NCI-H748 (cell line): ENCODE measurements at regions not wholly inside any gene's neighbourhood (a gene's known extent, or its start where the extent isn't known, plus 50 kb on each side); places are given as distances from the start of the nearest gene placed in this dataset.

Source experiments
- DNase-seq: peaks from one replicate; lab custom pipeline; 2025; ENCODE audit not compliant: unreplicated experiment; lab: John Stamatoyannopoulos, UW

DNA sequence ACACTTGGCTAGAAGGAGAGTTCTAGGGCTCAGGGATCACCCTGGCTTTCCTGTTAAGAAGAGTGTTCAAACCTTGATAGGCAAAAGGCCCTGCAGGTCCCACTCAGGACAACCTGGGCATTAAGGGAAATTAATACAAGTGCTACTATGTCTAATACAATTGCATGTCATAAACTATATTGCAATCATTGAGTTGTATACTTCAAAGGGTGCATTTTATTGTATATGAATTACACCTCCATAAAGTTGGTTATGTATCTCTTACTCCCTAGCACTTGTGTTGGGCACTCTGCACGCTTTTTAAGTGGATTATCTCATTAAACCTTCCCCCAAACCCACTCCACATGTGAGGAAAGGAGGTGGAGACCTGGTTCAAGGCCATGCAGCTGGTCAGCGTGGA, 172.1 kb upstream of the GLI2 start:
- no peak for DNase-seq

DNA sequence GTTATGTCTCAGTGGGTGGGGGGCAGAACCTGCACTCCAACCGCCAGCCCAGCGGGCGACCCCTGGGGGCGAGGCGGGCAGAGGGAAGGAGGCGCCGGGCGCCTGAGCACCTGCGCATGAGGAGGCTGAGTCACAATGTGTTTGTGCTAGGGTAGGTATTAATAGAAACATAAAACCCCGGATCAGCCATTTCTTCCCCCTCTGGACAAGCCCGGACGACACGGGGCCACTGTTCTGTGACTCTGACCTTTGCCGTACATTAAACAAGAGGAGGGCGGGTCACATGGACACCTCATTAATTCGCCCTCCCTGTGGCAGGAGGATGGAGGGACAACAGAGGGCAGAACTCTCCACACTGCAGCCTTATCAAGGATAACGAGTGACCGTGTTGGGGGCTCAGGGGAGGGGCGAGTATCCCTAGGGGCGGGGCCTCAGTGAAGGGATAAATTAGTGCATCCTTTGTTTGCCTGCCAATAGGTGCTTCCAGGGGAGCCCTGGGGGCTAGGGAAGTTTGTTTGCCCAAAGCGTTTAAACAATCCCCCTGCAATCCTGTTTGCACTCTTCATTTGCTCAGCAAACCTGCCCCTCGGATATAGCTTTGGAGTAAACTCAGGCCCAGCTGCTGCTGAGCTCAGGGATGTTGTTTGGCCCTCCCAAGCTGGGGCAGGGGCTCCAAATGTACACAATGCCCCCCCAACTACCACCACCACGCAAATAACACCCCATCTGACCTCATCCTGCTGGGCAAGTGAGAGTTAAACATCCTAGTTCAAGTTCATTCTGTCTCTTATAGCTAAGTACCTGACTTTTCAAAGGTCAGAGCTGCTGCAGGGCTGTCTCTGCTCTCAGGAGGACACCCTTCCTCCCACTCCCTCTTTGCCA, 171.2 kb upstream of the GLI2 start:
- DNase-seq, result peak; percentile 95

DNA sequence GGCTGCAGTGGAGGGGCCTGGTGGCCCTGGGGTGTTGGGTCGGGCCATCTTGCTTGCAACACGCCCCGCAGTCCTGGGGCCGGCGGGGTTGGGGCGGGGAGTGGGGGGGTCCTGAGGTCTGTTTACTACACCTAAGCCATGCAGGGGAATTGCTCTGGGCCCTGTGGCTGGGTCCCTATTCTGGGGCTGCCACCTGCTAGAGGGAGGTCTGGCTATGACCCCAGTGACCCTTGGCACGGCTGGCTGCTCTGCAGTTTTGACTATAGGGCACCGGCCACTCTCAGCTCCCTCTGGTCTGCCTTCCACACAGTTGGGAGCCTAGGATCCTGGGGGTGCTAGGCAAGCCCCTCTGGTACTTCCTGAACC, 170.6 kb upstream of the GLI2 start:
- DNase-seq, result no peak

DNA sequence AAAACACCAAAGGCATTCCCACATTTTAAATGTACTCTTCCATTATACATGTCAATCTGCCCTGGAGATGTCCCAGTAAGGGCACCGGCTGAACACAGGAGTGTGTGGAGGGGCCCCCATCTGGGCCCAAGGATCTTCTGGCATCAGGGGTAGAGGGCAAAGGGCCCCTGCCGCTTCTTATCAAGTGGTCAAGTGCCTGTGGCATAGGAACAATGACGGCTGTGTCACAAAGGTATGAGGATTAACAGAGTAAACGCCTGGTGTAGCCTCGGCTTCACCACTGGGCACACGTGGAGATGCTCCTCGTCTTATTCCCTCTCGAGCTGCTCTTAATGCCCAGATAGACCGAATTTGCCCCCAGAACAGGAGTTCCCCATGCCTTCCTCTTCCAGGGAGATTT, 169.7 kb upstream of the GLI2 start:
- DNase-seq, result no peak

DNA sequence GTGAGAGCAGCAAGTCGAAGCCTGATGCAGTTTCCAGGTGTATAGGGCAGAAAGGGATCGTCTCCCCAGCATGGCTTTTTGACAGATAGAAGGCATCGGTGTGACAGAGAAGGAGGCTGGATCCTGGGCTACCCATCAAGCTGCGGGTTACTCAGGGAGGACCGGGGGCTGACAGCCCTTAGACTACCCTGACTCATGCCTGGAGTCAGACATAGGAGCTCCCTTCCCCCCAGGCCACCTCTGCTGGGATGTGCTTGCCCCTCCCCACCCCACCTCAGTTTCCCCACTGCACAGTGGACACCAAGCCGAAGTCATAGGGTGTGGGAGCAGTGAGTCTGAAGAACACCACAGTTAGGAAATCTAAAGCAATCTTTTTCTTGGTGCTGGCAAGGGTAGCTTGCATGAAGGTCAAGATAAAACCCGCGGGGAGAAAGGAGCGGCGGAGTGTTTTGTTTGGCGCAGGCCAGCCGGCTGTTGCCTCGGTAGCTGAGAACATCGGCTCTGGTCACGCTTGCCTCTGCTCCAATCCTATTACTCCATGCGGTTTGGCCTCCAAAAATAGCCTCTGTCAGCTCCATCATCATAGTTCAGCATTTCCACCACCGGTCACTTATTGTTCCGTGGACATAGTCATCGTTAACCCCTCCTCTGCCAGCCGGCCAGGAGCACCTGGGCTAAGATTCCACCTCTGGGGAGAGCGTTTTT, 169.2 kb upstream of the GLI2 start:
- DNase-seq, result no peak

DNA sequence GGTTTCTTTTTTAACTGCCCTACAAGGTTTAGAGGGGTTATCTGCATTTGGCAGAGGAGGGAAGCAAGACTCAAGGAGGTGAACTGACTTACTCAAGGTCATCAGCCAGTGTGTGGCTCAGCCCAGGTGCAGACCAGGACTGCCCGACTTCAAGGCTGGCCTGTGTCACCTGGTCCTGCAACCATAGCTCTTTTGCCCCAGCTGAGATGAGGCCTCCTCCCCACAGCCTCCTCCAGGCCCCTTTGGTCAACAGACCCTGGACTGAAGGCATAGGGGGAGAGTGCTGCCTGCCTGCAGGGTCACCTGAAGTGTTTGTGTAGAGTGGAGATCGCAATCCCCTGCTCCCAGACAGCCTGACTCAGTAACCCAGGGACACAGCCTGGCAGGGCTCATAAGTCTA, 168.5 kb upstream of the GLI2 start:
- no peak for DNase-seq

DNA sequence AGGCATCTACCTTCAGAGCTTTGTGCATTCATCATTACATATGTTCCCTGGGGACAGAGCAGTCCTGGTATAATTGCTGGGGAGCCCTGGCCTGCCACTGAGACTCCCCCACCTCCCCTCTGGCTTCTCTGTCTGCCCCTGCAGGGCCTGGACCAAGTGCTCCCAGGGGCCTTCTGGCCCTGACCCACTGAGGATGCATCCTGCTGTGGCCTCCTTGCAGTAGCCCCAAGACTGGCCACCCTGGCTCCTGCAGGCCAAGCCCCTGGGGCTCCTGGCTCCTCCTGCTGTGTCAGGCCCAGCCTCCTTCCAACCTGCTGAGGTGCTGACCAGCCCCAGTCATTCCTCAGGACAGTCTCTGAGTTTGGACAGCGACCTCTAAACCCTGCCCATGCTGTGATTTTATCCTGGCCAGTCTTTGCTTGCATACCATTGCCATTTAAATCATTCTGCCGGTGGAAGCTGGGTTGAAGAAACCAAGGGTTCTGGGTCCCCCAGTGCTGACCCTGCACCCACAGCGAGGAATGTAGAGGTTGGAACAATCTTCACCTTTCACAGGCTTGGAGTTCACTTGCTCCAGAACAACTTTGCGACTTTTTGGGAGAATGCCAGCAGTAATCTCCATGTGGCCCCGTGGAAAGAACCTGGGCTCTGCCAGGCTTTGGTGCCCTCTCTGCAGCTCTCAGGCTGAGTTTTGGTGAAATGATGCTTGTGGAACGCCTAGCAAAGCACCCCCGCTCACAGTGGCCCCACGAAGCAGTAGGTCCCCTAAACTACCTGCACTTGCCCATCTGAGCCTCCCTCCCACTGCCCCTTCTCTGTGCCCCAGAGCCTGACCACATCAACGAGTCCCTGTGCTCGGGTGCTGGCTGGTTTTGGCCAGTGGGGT, 167.3 kb upstream of the GLI2 start:
- no peak for DNase-seq

DNA sequence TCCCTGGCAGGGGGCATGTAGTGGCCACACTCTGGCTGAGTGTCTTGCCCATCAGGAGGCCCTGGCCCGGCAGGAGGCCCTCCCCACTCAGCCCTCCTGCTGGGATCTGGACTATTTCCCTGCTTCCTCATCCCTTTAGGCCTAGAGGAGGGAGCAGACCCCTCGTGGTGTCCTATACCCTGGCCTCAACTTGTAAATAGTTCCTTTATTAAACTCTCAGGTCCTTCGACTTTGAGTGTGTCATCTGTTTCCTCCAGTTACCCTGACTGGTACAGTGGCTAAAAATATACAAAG, 166.7 kb upstream of the GLI2 start:
- no peak for DNase-seq

DNA sequence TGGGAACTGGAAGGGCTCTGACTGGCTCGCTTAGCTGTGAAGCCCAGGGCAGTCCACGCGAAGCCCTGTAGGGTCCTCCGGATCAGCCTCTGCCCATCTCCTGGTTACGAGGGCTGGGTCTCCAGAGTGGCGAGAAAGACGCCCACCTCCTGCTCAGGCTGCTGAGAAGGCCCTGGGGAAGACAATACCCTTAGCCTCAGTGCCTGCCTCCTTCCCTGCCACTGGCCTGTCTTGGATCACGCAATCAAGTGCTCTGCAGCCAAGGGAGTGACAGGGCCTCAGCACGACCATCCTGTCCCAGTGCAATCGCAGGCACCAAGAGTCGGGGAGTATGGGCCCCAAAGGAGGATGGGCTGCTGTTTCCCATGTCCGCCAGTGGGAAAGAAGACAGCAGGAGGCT, 165.7 kb upstream of the GLI2 start:
- DNase-seq, result no peak

DNA sequence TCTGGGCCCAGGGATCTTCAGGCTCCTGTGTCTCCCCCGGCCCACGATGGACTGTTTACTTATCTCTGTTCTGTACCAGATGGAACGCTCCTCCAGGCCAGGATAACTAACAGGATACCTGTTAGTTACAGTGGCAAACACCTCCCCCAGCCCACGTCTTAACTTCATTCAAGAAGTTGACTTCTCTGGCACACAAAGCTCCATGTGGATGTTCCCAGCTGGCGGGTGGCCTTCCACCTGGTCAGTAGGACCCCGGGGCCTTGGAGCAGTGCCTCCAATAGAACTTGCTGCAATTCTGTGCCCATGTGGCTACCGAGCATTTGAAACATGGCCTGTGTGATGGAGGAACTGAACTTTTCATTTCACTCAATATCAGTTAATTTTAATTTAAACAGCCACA, 165.1 kb upstream of the GLI2 start:
- DNase-seq, result no peak

DNA sequence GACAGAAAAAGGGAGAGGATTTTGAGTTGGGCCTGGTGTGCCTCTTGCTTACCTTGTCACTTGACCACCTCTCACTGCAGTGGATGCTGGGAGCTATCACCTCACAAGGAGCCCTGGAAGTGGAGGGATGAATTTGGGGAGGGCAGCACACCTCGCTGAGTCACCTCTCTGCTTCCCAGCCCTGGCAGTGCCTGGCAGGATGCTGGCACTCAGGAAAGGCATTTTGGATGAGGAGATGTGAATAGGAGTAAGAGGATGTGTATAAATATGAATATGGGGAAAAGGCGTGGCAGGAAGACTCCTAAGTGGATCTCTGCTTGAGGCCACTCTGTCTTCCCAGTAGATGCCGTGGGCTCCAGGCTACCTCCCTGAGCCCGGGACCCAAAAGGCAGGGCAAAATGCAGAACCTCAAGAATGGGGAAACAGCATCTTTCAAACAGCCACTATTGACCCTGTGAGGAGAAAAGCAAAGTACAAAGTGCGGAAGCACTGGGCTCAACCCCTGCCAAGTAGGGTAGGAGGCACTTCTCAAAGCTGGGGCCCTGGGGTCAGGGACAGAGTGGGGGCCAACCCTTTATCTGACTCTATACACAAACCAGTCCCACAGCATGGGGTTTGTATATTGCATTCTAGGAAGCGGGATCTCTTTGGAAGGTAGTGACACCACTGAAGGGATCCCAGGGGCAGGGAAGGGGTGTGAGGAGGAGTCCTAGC, 164.5 kb upstream of the GLI2 start:
- DNase-seq, result no peak

DNA sequence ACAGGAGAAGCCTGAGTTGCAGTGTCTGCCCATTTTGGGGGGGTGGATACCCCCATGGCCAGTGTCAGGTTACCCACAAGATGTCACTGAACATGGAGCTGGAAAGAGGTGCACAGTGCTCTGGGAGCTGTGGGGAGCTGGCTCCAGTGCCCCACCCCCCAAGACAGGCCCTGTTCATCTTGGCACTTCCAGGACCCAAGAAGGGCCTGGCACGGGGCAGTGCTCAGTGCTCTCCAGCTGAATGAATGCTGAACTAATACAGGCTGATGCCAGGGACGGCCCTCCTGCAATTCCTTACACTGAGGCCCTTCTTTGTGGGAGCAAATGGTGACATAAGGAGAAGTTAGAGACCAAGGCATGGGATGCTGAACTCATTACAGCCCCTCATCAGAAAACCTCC, 163.4 kb upstream of the GLI2 start:
- no peak for DNase-seq

DNA sequence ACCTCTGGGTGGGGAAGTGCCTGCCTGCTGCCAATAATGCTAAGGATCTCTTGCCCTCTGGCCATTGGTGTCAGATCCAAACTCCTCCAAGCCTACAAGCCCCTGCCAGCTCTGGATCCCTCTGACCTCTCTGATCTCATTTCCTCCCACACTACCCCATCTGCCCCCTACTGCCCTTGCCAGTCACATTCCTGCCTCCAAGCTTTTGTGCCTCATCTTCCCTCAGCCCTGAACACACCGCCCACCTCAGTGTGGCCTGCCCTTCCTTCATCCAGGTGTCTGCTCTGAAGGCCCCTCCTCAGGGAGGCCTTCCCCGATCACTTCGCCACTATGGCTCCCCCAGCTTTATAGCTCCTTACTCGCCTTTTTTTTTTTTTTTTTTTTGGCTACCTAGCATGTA, 161.0 kb upstream of the GLI2 start:
- DNase-seq, result no peak

DNA sequence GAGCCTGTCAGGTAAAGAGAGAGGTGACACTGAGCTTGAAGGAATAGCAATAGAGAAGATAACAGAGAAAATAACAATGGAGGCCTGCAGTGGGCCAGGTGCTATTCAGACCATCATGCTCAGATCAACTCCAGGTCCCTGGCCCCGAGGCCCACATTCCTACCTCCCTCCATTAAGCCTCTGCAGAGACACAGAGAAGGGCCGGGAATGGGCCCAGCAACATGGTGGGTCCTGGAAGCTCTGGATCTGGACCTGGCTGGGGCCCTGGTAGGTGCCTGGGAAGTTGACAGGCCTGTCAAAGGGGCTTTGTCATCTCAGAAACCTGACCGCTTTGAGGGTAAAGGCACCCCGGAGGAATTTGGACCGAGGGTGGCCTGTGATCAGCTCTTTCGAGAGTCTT, 159.7 kb upstream of the GLI2 start:
- no peak for DNase-seq

DNA sequence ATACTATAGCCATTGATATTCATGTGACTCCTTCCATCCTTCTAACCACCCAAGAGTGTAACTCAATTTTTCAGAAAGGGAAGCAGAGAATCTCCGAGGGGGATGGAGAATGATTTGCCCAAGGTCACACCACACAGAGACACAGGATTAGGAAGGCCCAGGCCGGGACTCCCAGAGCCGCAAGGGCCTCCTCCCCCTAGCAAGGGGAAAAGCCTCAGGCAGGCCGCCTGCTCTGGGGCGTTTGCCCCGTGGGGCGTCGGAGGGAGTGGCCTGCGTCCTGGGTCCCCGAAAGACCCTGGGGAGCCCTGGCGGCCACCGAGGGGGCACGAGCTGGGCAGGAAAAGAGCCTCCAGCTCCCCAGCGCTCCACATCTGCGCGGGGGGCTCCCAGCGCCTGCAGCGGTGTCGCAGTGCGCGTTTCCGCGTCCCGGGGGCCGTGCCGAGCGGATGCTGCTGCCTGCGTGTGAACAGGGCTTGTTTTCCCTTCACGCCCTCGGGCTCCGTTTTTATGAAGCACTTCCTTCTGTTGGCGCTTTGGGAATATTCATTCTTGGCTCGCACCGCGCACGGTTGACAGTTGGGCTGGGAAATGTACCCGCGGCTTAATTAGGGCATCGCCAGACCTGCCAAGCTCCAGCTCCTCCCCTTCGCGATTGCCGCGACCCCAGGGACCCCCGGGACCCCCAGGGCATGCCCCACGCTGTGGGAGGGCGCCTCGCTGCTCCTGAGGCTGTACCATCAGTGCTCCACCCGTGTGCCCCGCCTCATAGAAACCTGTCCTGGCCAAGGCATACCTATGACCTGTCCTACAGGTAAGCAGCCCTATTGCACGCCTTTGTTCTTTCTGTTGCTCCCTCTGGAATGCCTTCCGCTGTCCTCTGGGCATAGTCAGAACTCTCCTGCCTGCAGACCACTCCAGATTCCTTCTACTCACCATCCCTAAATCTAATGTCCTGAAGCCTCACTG, 158.9 kb upstream of the GLI2 start:
- DNase-seq, result no peak

DNA sequence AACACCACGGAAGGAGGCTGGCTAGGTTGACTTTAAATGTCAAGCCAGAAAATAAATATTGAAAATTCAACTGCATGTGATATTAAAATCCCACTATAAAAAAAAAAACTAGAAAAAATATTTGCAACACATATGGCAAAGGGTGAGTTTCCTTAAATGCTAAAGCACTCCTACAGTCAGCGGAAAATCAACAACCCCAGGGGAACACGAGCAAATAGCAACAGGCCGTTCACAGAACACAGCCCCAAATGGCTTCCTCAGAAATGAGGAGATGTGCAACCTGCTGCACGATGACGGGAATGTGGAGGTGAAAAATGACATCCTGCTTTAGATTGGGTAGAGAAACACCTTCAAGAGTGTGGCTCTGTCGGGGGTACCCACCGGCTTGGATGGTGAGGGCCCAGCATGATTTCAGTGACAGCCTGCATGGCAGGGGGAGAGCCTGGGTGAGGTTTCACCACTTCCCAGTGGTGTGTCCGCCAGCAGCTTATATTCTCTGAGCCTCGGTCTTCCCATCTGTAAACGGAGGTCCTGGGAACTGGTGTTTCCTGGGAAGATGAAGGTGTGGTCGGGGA, 157.9 kb upstream of the GLI2 start:
- DNase-seq, result no peak

DNA sequence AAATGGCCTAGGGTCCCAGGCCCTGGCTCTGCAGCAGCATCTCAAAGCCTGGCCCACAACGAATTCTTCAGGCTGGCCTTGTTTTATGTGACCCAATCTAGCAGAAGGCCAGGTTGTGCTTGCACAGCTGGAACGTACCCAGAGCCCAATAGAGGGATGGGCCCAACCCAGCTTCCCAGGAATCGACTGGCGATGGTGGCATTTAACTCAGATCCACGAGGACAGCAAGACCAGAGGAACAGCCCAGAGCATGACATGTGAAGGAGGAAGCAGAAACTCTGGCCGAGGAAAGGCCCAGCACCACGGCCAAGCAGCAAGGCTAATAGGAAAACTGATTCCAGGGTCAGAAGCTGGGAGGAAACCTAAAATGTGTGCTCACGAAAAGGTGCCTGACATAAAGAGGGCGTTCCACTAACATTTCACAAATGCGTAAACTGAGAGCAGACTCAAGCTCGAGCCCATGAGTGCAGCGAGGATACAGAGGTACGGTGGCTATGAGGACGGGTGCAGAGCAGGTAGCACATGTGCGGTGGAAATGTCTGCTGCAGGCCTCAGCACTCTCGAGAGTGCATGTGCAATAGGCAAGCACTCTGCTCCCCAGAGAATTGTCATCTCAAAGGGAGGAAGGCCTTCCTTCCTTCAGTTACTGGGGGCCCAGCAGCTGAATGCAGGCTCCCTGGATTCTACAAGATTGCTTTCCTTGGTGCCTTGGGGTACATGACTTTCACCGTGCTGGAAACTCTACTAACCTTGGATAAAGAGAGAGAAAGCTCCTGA, 156.9 kb upstream of the GLI2 start:
- no peak for DNase-seq

DNA sequence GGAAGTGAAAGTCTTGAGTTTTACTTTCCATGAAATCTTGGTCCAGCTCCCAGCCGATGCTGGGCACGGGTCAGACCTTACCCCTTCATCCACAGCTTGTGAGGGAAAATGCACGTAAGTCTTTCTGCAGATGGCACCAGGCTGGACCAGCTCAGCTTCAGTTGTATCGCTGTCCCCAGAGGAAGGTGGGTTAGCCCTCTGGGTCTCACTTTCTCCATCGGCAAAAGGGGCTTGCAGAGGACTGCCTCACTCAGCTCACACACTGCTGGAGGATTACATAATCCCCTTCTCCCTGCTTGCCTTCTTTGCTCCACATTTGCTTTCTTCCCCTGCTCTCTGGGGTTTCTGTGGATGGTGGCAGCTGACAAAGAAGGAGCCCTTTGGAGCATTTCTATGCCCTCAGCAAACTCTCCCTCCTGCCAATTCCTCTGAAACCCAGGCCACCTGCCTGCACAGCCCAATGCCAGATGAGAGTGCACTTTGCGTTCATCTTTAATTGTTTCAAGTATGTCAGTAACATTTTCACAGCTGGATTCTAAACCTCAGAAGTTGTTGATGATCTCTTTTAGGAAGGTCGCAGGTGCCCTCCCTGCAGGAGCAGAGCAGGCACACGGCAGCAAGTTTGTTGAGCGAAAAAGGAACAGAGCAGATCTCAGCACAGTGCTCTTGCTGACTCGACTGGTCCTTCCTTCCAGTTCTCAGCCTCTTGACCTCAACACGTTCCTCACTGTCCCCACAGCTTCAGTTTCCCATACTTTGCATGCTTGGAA, 155.6 kb upstream of the GLI2 start:
- DNase-seq, result no peak
